Testis (tissue), 2 donors: ENCODE measurements at regions not wholly inside any gene's neighbourhood (a gene's known extent, or its start where the extent isn't known, plus 50 kb on each side); places are given as distances from the start of the nearest gene placed in this dataset.

ENCODE experiments used
- DNase-seq: peaks from one replicate; pipeline ENCODE4 v3.0.0-alpha.2; 2019
- H3K27ac ChIP-seq, 2 donors: fragments of 200-600 bp; sonication (generic); one replicate each; pipeline ENCODE4 v1.5.1; 2019
- H3K27me3 ChIP-seq: fragments of 200-600 bp; sonication (generic); one replicate; pipeline ENCODE4 v1.5.1; 2019
- H3K36me3 ChIP-seq: fragments of 200-600 bp; sonication (generic); one replicate; pipeline ENCODE4 v1.5.1; 2017; ENCODE audit warnings: low read depth; ENCODE audit errors: missing control alignments
- H3K4me1 ChIP-seq: fragments of 200-600 bp; sonication (generic); one replicate; pipeline ENCODE4 v1.5.1; 2019
- H3K4me3 ChIP-seq, 2 donors: fragments of 200-600 bp; sonication (generic); one replicate each; pipeline ENCODE4 v1.5.1; 2017 to 2019
- H3K9me3 ChIP-seq: fragments of 200-600 bp; sonication (generic); one replicate; pipeline ENCODE4 v1.5.1; 2017
- POLR2A ChIP-seq: fragments of 450-650 bp; IDR thresholded peaks from one replicate; pipeline ENCODE4 v1.6.1; 2017; ENCODE audit warnings: antibody characterized with exemption, mild to moderate bottlenecking, moderate library complexity
- WGBS, 2 donors: methylation state at CpG; one replicate each; pipeline ENCODE4 v1.1.5; 2018; 5-methylcytosine and 5-hydroxymethylcytosine counted together
- intact Hi-C: fragments of 100-400 bp; cut with DNase I; formaldehyde crosslinking; loops from one replicate; pipeline ENCODE4 v1.15.1; 2023; ENCODE audit warnings: low total_unique reads
- TF ChIP-seq, protein P1 (sequence below), 3 experiments: fragments of 450-650 bp in 2 of 3; fragments of 200-600 bp in 1 of 3; sonication (generic) in 1 of 3; IDR thresholded peaks; one replicate each; pipeline ENCODE4 v1.5.1; 2016 to 2019; ENCODE audit warnings: antibody characterized with exemption in 3 of 3, mild to moderate bottlenecking in 2 of 3, moderate library complexity in 1 of 3

DNA sequence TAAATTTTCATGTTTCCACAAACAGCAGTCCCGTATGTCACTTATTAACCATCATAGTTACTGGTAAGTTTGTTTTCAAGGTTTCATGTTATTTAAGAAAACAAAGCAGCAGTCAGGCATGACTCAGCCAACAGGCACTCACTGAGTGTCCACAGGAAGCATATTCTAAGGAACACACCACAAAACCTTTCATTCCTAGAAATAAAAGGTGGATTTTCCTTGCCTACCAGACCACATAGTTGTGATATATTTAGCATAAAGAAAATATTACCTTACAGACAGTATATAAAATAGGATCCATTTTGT is 143.3 kb upstream of the AVPR1A start:
- no peak overlapping the region for H3K27ac ChIP-seq
- intact Hi-C loops, result no loop called here
- no peak overlapping the region for H3K4me3 ChIP-seq
- H3K4me1 ChIP-seq, result no peaks in the 10 kb centered on the region
- 46 to 52% methylated on average over 1 of the region's 1 CpG for WGBS, 2 donors
- no peaks in the 10 kb centered on the region for H3K36me3 ChIP-seq
- no peaks in the 10 kb centered on the region for H3K27me3 ChIP-seq
- TF ChIP-seq, protein P1, sequence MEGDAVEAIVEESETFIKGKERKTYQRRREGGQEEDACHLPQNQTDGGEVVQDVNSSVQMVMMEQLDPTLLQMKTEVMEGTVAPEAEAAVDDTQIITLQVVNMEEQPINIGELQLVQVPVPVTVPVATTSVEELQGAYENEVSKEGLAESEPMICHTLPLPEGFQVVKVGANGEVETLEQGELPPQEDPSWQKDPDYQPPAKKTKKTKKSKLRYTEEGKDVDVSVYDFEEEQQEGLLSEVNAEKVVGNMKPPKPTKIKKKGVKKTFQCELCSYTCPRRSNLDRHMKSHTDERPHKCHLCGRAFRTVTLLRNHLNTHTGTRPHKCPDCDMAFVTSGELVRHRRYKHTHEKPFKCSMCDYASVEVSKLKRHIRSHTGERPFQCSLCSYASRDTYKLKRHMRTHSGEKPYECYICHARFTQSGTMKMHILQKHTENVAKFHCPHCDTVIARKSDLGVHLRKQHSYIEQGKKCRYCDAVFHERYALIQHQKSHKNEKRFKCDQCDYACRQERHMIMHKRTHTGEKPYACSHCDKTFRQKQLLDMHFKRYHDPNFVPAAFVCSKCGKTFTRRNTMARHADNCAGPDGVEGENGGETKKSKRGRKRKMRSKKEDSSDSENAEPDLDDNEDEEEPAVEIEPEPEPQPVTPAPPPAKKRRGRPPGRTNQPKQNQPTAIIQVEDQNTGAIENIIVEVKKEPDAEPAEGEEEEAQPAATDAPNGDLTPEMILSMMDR (IDR thresholded peaks at IDR 0.05), result no peak
- TF ChIP-seq POLR2A, result no peak
- H3K9me3 ChIP-seq, result no peaks in the 10 kb centered on the region
- no peak for DNase-seq

DNA sequence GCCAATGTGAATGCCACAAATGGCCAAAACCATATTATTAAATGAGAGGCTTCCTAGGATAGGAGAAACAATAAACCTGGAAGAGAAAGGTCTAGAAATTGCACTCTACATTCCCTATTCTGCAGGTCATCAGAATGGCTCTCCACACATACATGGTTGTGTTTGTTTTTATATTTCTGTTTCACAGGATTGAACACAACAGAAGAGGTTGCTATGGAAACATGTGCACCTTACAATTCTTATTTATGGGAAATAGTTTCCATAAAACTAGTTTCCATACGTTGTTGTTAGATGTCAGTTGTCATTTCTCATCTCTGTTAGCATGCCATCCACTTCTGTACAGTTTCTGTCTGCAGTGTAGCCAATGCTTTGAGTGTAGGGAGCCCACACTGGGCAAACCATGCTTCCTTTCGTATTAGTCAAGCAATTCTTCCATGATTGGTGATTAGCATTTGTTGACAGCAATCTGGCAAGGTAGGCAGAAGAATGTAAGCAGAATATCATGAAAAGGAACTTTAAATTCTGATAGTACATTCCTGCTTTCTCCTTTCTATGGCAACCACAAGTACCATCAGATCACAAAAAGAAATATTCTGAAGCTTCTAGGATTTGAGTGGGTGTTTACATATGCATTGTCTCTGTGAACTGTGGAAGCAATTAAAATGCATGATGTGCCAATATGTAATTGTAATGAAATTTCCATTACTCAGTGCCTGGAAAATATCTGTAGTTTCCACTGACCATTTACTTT is 141.6 kb upstream of the AVPR1A start:
- Histone ChIP-seq H3K4me3 (no peak overlapping the region), H3K36me3 (no peaks in the 10 kb centered on the region), H3K4me1 (no peaks in the 10 kb centered on the region), H3K27me3 (no peaks in the 10 kb centered on the region), H3K9me3 (no peaks in the 10 kb centered on the region), H3K27ac (no peak overlapping the region)
- TF ChIP-seq POLR2A, result no peak
- TF ChIP-seq, protein P1 (IDR thresholded peaks at IDR 0.05), result no peak
- WGBS, 2 donors, result 78 to 79% methylated on average over 2 of the region's 2 CpGs
- no peak for DNase-seq
- intact Hi-C loops, result no loop called here

DNA sequence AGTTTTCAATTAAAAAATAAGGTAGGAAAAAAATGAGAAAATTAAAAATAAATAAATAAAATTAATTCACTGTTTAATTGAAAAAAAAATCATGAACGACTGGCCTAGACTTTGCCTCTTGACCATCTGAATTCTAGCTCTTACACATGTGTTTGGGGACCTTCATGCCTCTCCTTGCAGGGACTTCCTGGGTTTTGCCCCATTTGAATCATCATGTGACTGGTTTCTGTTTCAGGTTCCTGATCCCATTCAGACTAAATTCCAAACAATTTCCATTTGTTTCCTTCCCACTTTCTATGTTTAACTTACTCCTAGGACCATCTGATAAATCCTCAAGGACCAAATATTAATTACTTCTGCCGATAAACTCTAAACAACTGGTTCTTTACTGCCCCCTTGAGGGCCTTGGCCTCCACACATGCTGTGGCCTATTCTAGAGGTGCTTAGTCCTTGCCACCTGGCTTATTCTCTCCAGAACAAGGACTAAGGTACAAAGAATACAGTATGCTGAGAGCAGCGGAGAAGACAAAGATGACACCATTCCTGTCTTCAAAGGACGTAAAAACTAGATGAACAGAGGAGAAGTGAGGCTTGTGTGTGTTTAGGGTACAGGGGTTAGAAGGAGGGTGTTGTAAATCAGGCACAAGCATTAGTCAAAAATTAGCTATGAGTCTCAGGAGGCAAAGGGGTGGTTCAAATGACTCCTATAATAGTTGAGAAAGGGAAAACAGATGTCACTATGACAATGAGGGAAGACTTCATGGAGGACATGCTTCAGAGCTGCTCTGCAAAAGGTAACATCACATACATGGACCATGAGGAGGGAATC is 125.8 kb upstream of the AVPR1A start:
- intact Hi-C loops, result no loop called here
- 46% methylated on average over 4 of the region's 4 CpGs for WGBS, 2 donors
- DNase-seq, result peak; percentile 71

DNA sequence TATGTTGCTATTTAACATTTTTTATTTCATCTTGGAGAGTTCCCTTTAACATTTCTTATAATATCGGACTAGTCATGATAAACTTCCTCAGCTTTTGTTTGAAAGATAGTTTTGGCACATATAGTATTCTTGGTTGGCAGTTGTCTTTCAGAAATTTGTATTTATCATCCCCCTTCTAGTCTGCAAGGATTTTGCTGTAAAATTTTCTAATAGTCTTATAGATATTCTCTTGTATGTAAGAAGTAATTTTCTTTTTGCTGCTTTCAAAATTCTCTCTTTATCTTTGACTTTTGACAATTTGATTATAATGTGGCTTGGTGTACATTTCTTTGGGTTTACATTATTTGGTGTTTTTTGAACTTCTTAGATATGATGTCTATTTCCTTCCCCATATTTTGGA is 116.0 kb upstream of the AVPR1A start:
- Histone ChIP-seq H3K4me3 (no peak overlapping the region), H3K4me1 (no peaks in the 10 kb centered on the region), H3K36me3 (no peaks in the 10 kb centered on the region), H3K27ac (no peak overlapping the region), H3K9me3 (no peaks in the 10 kb centered on the region), H3K27me3 (no peaks in the 10 kb centered on the region)
- TF ChIP-seq, protein P1 (IDR thresholded peaks at IDR 0.05), result no peak
- no peak for TF ChIP-seq POLR2A
- intact Hi-C loops, result no loop called here
- no peak for DNase-seq
- WGBS, 2 donors, result 89 to 95% methylated on average over 1 of the region's 1 CpG

More for the DNA sequence above, 125.8 kb upstream of the AVPR1A start:
- H3K9me3 ChIP-seq, result no peaks in the 10 kb centered on the region
- TF ChIP-seq, protein P1 (IDR thresholded peaks at IDR 0.05), result peak; percentile 18 to 56 (median 27)
- no peak for TF ChIP-seq POLR2A
- H3K27me3 ChIP-seq, result no peaks in the 10 kb centered on the region
- H3K4me3 ChIP-seq, result no peak overlapping the region
- H3K36me3 ChIP-seq, result no peaks in the 10 kb centered on the region
- H3K4me1 ChIP-seq, result no peaks in the 10 kb centered on the region
- H3K27ac ChIP-seq, result no peak overlapping the region
